Neural crest cell (in vitro differentiated cells): ENCODE measurements at regions not wholly inside any gene's neighbourhood (a gene's known extent, or its start where the extent isn't known, plus 50 kb on each side); places are given as distances from the start of the nearest gene placed in this dataset.

Experiments
- DNase-seq: peaks from one replicate; pipeline ENCODE4 v3.0.0; 2021; ENCODE audit warnings: low read depth, mixed read lengths, low spot score
- H3K27ac Mint-ChIP-seq: one replicate; pipeline ENCODE4 v1.8.0; 2021; ENCODE audit warnings: mild to moderate bottlenecking, mixed read lengths; ENCODE audit not compliant: unreplicated experiment
- H3K27me3 Mint-ChIP-seq: 2 replicates; pipeline ENCODE4 v1.8.0; 2021; ENCODE audit warnings: low read depth, mild to moderate bottlenecking, mixed read lengths
- H3K36me3 Mint-ChIP-seq: 2 replicates; pipeline ENCODE4 v1.8.0; 2021; ENCODE audit warnings: low read depth, mild to moderate bottlenecking, mixed read lengths
- H3K4me1 Mint-ChIP-seq: 2 replicates; pipeline ENCODE4 v1.8.0; 2021; ENCODE audit warnings: mixed read lengths
- H3K4me3 Mint-ChIP-seq: one replicate; pipeline ENCODE4 v1.8.0; 2021; ENCODE audit warnings: mild to moderate bottlenecking, mixed read lengths
- H3K9me3 Mint-ChIP-seq: 2 replicates; pipeline ENCODE4 v1.8.0; 2021; ENCODE audit warnings: mixed read lengths
- CTCF ChIP-seq: fragments of 200-600 bp; sonication (generic); conservative IDR thresholded peaks from 2 replicates; pipeline ENCODE4 v1.5.0; 2021; ENCODE audit warnings: antibody characterized with exemption, mild to moderate bottlenecking

GRCh38 chr10:105725007-105725406 is 1083.9 kb downstream of the SORCS3 start:
- TF ChIP-seq CTCF = no peak
- Mint-ChIP-seq H3K27ac (no peak overlapping the region), H3K36me3 (no peaks in the 10 kb centered on the region), H3K9me3 (peaks cover 4% of the 10 kb centered on the region), H3K27me3 (no peaks in the 10 kb centered on the region), H3K4me3 (no peak overlapping the region), H3K4me1 (no peaks in the 10 kb centered on the region)
- no peak for DNase-seq

- Mint-ChIP-seq H3K4me3 (no peak overlapping the region), H3K4me1 (no peaks in the 10 kb centered on the region), H3K27ac (no peak overlapping the region), H3K36me3 (no peaks in the 10 kb centered on the region), H3K27me3 (no peaks in the 10 kb centered on the region), H3K9me3 (peaks cover 8% of the 10 kb centered on the region)
- TF ChIP-seq CTCF = no peak
- no peak for DNase-seq
Observed at GRCh38 chr10:105718207-105718995, 1077.3 kb downstream of the SORCS3 start.

- Mint-ChIP-seq H3K27ac (no peak overlapping the region), H3K27me3 (no peaks in the 10 kb centered on the region), H3K36me3 (peaks cover 3% of the 10 kb centered on the region), H3K4me1 (no peaks in the 10 kb centered on the region), H3K9me3 (peaks cover 15% of the 10 kb centered on the region), H3K4me3 (no peak overlapping the region)
- no peak for TF ChIP-seq CTCF
- DNase-seq = no peak
Observed at GRCh38 chr10:105714728-105715127, 1073.6 kb downstream of the SORCS3 start.

DNA sequence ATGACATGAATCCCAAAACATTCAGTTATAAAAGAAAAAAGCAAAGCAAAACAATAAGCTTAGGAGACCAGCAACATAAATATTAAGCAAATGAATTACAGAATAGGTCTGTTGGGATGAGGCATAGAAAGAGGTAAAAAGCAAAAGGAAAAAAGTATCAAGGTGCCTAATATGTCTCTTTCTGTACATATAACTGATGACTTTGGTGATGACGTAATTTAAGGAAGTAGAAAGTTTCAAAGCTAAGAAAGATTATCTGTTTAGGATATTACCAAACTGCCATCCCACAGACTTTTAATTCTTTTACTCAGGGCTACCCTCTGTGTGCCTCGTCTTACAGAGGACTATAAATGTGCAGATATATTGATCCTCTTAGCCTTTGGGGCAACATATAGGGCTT is 1066.5 kb downstream of the SORCS3 start:
- H3K4me3 Mint-ChIP-seq = no peak overlapping the region
- no peak for DNase-seq
- H3K36me3 Mint-ChIP-seq = peaks cover 3% of the 10 kb centered on the region
- TF ChIP-seq CTCF = no peak
- H3K9me3 Mint-ChIP-seq = peaks cover 9% of the 10 kb centered on the region
- no peaks in the 10 kb centered on the region for H3K4me1 Mint-ChIP-seq
- no peaks in the 10 kb centered on the region for H3K27me3 Mint-ChIP-seq
- H3K27ac Mint-ChIP-seq = no peak overlapping the region

- no peak for TF ChIP-seq CTCF
- no peak overlapping the region for H3K27ac Mint-ChIP-seq
- H3K4me1 Mint-ChIP-seq = peaks cover 6% of the 10 kb centered on the region
Observed at GRCh38 chr10:105706281-105707026, 1065.4 kb downstream of the SORCS3 start.

More at GRCh38 chr10:105706281-105707026, 1065.4 kb downstream of the SORCS3 start:
- Mint-ChIP-seq H3K27me3 (no peaks in the 10 kb centered on the region), H3K4me3 (no peak overlapping the region), H3K9me3 (peaks cover 9% of the 10 kb centered on the region), H3K36me3 (peaks cover 3% of the 10 kb centered on the region)
- DNase-seq = no peak
